Neuron (in vitro differentiated cells): ENCODE measurements at regions not wholly inside any gene's neighbourhood (a gene's known extent, or its start where the extent isn't known, plus 50 kb on each side); places are given as distances from the start of the nearest gene placed in this dataset.

Experiments
- H2AFZ ChIP-seq: one replicate; pipeline ENCODE4 v1.6.1; 2013; ENCODE audit warnings: low read depth, mild to moderate bottlenecking, inconsistent platforms, low read length, moderate library complexity
- H3K27me3 ChIP-seq: one replicate; pipeline ENCODE4 v1.6.1; 2013; ENCODE audit warnings: low read length; ENCODE audit not compliant: insufficient read depth
- H3K36me3 ChIP-seq: one replicate; pipeline ENCODE4 v1.6.1; 2013; ENCODE audit warnings: low read length; ENCODE audit not compliant: insufficient read depth
- H3K4me1 ChIP-seq: one replicate; pipeline ENCODE4 v1.6.1; 2013; ENCODE audit warnings: low read length; ENCODE audit not compliant: insufficient read depth
- H3K4me3 ChIP-seq: 2 replicates; pipeline ENCODE4 v1.5.1; 2013; ENCODE audit warnings: mild to moderate bottlenecking, low read length, moderate library complexity
- H3K9me3 ChIP-seq: one replicate; pipeline ENCODE4 v1.6.1; 2013; ENCODE audit warnings: low read length

DNA sequence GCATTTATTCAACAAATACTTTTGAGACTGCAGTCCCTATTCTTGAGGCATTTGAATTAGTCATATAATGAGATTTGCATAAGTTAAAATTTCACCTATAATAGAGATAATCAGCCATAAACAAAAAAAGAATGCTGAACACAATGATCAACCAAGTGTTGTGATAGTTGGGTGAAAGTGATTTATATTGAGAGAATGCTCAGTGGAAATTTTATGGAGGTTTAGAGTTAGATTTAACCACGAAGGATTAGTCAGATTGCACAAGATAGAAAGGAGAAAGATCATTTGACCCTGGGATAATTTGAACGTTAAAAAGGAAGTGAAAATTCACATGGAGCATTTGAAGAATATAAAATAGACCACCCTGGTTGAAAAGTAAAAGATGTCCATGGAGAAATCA is 356.2 kb downstream of the NPR3 start:
- Histone ChIP-seq H3K4me1 (no peaks in the 10 kb centered on the region), H2AFZ (no peak overlapping the region), H3K4me3 (no peak overlapping the region), H3K36me3 (no peaks in the 10 kb centered on the region), H3K27me3 (no peaks in the 10 kb centered on the region), H3K9me3 (no peaks in the 10 kb centered on the region)

GRCh38 chr5:33068786-33069185 is 357.7 kb downstream of the NPR3 start:
- Histone ChIP-seq H3K4me3 (no peak overlapping the region), H3K4me1 (no peaks in the 10 kb centered on the region), H2AFZ (no peak overlapping the region), H3K27me3 (no peaks in the 10 kb centered on the region), H3K9me3 (no peaks in the 10 kb centered on the region), H3K36me3 (no peaks in the 10 kb centered on the region)

DNA sequence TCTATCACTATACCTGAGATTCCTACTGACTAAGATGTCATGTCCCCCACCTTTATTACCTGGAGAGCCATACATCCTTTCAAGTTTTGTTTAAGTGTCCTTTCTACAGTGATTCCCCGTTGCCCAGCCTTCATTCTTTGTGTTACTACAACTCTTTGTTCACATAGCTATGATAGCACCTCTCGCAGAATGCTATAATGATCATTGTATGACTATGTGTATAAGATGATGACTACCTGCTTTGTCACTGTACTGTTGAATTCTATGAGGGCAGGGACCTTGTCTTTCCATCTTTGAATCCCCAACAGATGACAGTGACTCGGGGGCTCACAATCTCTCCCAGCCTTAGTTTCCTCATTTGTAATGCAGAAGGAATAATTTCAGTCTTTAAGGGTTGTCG is 361.2 kb downstream of the NPR3 start:
- Histone ChIP-seq H2AFZ (no peak overlapping the region), H3K4me1 (no peaks in the 10 kb centered on the region), H3K9me3 (no peaks in the 10 kb centered on the region), H3K4me3 (no peak overlapping the region), H3K36me3 (no peaks in the 10 kb centered on the region), H3K27me3 (no peaks in the 10 kb centered on the region)

DNA sequence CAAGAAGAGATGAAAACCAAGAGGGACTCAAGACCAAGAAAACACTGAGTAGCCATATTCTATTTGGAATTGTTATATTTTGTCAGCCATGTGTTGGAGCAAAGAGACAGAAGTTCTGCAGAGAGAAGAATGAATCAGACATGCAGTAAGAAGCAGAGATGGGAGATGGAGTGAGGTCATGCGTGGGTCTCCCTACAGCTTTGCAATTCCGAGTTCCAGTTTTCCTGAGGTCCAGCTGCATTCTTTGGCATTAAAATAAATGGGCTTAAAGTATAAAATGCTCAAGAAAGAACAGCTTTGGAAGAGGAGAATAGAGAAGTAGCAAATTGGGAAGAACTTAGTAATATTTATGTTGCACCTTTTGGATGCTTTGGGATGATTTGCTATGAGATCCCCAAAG is 361.6 kb downstream of the NPR3 start:
- Histone ChIP-seq H3K9me3 (no peaks in the 10 kb centered on the region), H3K4me3 (no peak overlapping the region), H3K36me3 (no peaks in the 10 kb centered on the region), H3K4me1 (no peaks in the 10 kb centered on the region), H3K27me3 (no peaks in the 10 kb centered on the region), H2AFZ (no peak overlapping the region)

DNA sequence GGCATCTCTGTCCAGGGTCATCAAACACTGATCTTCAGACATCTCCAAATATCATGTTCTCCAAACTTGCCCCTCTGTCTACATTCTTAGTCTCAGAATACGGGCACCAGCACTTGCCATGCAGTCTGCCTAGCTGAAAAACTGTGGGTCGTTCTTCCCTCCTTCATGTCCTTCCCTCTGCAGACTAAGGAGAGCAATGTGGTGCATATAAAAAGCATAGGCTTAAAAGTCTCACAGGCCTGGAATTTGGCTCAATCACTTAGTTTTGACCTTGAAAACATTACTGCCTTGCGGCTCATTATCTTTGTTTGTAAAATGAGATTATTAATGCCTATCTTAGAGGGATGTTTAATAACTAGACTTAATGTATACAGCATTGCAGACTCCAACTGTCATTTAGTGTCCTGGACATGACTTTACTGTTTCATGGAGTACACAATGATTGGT is 362.8 kb downstream of the NPR3 start:
- Histone ChIP-seq H2AFZ (no peak overlapping the region), H3K4me3 (no peak overlapping the region), H3K36me3 (no peaks in the 10 kb centered on the region), H3K4me1 (no peaks in the 10 kb centered on the region), H3K9me3 (no peaks in the 10 kb centered on the region), H3K27me3 (no peaks in the 10 kb centered on the region)

DNA sequence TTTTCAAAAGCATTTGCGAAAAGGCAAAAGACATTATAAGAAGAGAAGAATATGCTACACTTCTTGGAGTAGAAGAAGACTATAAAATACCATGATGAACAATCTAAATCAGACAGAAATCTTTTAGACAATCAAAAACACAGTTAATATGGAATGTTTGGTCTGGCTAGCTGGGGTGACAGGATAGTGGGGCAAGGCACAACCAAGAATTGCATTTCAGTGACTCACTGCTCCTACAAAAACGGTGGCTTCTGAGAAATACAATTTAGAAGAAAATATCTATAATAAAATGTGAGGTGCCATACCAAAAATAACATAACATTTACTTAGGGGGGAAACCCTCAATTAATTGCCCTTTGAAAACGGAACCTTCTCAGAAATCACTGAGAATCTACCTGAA is 363.4 kb downstream of the NPR3 start:
- Histone ChIP-seq H3K4me3 (no peak overlapping the region), H3K27me3 (no peaks in the 10 kb centered on the region), H2AFZ (no peak overlapping the region), H3K36me3 (no peaks in the 10 kb centered on the region), H3K4me1 (no peaks in the 10 kb centered on the region), H3K9me3 (no peaks in the 10 kb centered on the region)

DNA sequence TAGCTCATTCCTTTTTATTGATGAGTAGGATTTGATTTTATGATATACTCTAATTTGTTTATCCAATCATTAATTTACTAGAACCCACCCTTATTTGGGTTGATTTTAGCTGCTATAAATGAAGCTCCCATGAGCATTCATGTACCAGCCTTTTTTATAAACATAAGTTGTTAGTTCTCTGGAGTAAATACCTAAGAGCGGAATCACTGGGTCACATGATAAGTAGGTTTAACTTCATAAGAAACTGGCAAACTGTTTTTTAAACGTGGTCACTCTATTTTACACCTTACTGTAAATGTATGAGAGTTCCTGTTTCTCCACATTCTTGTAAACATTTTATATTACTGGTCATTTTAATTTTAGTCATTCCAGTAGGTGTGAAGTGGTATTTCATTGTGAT is 364.6 kb downstream of the NPR3 start:
- Histone ChIP-seq H3K36me3 (no peaks in the 10 kb centered on the region), H3K4me1 (no peaks in the 10 kb centered on the region), H3K27me3 (no peaks in the 10 kb centered on the region), H2AFZ (no peak overlapping the region), H3K9me3 (no peaks in the 10 kb centered on the region), H3K4me3 (no peak overlapping the region)

DNA sequence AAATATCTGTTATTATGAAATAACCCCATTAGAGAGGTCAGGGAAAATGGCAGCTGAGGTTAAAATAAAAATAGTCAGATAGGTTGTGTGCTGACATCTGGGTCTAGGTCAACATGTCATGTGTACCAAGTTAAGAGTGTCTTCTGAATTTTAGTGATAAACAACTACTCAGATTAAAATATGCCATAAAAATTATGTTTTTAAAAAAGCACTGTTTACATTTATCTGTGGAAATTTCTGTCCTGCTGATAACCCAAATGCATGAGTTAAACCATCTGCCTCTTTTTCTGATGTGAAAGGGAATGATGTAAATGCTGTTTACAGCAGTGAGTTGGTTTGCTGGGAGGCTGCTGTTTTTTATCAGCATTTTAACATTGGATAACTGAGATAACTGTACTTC is 361.2 kb upstream of the TARS1 start:
- no peaks in the 10 kb centered on the region for H3K36me3 ChIP-seq
- no peak overlapping the region for H3K4me3 ChIP-seq
- no peaks in the 10 kb centered on the region for H3K27me3 ChIP-seq
- H3K9me3 ChIP-seq, result no peaks in the 10 kb centered on the region
- H3K4me1 ChIP-seq, result no peaks in the 10 kb centered on the region
- H2AFZ ChIP-seq, result no peak overlapping the region

DNA sequence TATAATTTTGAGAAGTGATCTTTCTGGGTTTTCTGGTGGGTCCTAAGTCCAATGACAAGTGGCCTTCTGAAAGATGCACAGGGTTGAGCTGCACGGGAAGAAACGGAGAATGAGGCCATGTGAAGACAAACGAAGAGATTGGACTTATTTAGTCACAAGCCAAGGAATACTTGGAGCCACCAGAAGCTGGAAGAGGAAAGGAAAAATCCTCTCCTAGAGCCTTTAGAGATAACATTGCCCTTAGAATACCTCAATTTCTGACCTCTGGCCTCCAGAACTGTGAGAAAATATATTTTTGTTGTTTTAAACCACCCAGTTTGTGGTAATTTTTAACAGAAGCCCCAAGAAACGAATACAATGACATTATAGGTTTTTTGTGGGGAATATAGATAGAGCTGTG is 360.5 kb upstream of the TARS1 start:
- H3K4me1 ChIP-seq, result no peaks in the 10 kb centered on the region
- no peak overlapping the region for H3K4me3 ChIP-seq
- no peaks in the 10 kb centered on the region for H3K36me3 ChIP-seq
- H3K27me3 ChIP-seq, result no peaks in the 10 kb centered on the region
- H2AFZ ChIP-seq, result no peak overlapping the region
- no peaks in the 10 kb centered on the region for H3K9me3 ChIP-seq

GRCh38 chr5:33088176-33088575 is 352.6 kb upstream of the TARS1 start:
- no peaks in the 10 kb centered on the region for H3K9me3 ChIP-seq
- no peaks in the 10 kb centered on the region for H3K4me1 ChIP-seq
- no peak overlapping the region for H3K4me3 ChIP-seq
- no peaks in the 10 kb centered on the region for H3K36me3 ChIP-seq
- H2AFZ ChIP-seq, result no peak overlapping the region
- no peaks in the 10 kb centered on the region for H3K27me3 ChIP-seq

GRCh38 chr5:33091571-33092363 is 349.0 kb upstream of the TARS1 start:
- no peaks in the 10 kb centered on the region for H3K27me3 ChIP-seq
- no peaks in the 10 kb centered on the region for H3K9me3 ChIP-seq
- no peaks in the 10 kb centered on the region for H3K36me3 ChIP-seq
- no peak overlapping the region for H2AFZ ChIP-seq
- no peak overlapping the region for H3K4me3 ChIP-seq
- H3K4me1 ChIP-seq, result no peaks in the 10 kb centered on the region

DNA sequence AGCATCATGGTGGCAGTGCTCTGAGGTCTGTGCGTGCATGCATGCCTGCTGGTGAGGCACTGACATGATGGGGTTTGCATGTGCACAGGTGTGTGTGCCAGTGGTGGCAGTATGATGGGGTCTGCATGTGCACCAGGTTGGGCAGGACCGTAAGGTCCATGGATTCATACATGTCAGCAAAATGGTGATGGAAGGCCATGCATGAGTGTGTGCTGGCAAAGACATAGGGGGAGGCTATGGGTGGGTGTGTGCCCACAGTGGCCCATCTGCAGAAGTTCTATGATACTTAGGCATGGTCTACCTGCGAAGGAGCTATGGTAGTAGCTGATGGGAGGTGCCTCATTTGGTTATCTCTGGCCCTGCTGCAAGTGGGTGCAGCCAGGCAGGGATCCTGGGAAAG is 348.0 kb upstream of the TARS1 start:
- no peaks in the 10 kb centered on the region for H3K36me3 ChIP-seq
- H3K27me3 ChIP-seq, result no peaks in the 10 kb centered on the region
- no peak overlapping the region for H3K4me3 ChIP-seq
- H2AFZ ChIP-seq, result no peak overlapping the region
- no peaks in the 10 kb centered on the region for H3K9me3 ChIP-seq
- H3K4me1 ChIP-seq, result no peaks in the 10 kb centered on the region

DNA sequence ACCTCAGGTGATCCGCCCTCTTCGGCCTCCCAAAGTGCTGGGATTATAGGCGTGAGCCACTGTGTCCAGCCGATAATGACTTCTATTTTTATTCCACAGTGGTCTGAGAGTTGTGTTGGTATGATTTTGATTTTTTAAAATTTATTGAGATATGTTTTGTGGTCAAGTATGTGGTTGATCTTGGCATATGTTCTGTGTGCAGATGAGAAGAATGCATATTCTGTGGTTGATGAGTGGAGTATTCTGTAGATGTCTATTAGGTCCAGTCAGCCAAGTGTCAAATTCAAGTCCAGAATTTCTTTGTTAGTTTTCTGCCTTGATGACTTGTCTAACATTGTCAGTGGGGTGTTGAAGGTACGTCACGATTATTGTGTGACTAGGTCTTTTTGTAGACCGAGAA is 338.2 kb upstream of the TARS1 start:
- Histone ChIP-seq H3K27me3 (no peaks in the 10 kb centered on the region), H3K4me3 (no peak overlapping the region), H2AFZ (no peak overlapping the region), H3K9me3 (no peaks in the 10 kb centered on the region), H3K4me1 (no peaks in the 10 kb centered on the region), H3K36me3 (no peaks in the 10 kb centered on the region)

GRCh38 chr5:33105521-33105941 is 335.2 kb upstream of the TARS1 start:
- Histone ChIP-seq H3K9me3 (no peaks in the 10 kb centered on the region), H3K4me3 (no peak overlapping the region), H3K36me3 (no peaks in the 10 kb centered on the region), H3K4me1 (no peaks in the 10 kb centered on the region), H2AFZ (no peak overlapping the region), H3K27me3 (no peaks in the 10 kb centered on the region)
